HG02938 (cell line): ENCODE measurements at regions not wholly inside any gene's neighbourhood (a gene's known extent, or its start where the extent isn't known, plus 50 kb on each side); places are given as distances from the start of the nearest gene placed in this dataset.
"Not testable (repeated sequence)": the region's sequence is repeated elsewhere in the genome, so short reads cannot be mapped to it uniquely, and the experiment has no call there.

Experiments used
- ATAC-seq: cut with Tn5 transposase; IDR thresholded peaks from one replicate; pipeline ENCODE4 v1.9.1; 2021; ENCODE audit warnings: mild to moderate bottlenecking, moderate library complexity; ENCODE audit not compliant: unreplicated experiment

DNA sequence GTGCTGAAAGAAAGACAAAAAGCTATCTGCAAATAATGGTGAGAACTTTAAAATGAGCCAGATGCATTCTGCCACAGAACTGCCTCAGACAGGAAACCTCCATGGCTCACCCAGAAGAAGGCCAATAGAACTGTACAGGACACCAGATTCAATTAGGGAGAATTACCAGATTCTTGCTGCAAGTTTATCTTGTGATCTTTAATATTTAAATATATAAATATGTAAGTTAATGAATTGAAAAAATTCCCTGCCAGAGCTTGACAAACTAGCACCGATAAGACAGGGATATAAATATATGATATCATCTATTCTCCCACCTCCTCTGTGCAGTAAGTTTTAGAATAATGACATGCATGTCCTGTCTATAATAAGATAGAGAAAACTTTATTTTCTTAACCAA, 252.8 kb downstream of the PLK2 start:
- ATAC-seq = no peak

DNA sequence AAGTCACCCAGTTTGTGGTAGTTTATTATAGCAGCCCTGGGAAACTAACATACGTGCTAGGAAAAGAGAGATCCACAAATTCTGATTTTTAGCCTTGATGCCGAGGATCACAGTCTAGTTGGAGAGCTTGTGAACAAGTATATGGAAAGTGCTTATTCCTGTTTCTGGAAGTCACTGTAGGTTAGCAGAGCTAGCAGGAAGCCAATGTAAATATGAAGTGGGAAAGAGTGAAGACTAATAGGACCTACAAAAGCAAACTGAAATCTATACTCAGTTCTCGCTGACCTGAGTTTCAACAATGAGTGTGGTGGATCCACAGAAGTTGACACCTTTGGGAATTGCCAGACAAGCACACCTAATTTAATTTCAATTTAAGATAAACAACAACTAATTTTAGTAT, 254.9 kb downstream of the PLK2 start:
- no peak for ATAC-seq

DNA sequence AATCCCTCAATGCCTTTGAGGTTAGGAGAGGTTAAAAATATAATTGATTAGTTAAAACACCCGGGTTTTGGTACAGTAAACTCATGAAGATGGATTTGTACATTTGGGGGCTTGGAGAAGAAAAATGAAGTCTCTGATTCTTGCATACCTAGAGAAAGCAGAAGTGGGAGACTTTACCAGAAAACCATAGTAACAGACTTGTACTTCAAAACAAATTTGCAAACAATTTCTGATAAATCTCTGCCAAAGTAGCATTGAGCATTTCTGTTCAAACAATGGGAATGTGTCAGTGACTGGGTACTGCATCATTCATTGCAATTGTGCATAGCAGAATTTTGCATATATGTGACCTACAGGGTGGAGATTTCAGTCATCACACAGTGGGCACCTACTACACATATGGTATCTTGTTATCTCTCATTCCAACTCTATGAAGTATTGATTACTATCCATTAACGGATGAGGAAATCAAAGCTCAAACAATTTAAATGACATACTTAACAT, 256.9 kb downstream of the PLK2 start:
- ATAC-seq = no peak

DNA sequence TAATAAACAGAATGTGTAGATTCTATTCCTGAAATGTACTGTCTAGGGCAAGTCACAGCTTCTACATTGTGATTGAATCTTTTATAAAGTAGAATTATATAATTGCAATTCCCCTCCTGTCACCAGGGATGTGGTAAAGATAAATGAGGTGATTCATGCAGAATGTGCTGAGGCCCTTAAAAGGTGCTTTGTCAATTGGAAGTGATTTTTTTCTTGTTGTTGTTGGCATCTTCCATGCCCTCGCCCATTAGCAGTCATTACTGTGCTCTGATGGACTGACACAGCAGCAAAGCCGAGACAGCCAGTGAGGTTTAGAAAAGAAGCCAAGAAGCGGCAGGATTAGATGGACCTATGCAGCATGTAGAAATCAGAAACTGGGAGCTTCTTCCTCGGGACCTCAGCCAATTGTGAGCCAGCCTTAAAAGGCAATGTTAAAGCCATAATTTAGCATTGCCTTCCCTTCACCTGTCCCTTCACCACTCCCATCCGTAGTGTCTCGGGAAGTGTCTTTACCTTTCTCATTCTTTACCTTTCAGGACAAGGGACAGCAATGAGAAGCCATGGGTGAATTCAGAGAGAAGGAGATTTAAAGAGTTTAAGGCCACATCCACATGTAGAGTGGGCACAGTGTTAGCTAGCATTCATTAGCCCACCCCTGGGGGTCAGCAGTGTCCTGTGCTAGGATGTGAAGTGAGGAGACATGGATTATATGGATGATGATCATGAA, 257.8 kb downstream of the PLK2 start:
- no peak for ATAC-seq

DNA sequence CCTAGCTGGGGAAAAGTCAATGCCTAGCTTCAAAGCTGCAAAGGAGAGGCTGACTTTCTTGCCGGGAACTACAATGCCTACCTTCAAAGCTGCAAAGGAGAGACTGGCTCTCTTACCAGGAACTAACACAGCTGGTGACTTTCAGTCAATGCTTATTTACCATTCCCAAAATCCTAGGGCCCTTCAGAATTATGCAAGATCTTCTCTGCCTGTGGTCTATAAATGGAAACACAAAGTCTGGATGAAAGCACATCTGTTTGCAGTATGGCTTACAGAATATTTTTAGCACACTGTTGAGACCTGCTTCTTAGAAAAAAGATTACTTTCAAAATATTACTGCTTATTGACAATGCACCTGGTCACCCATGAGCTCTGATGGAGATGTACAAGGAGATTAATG, 259.4 kb downstream of the PLK2 start:
- no peak for ATAC-seq

DNA sequence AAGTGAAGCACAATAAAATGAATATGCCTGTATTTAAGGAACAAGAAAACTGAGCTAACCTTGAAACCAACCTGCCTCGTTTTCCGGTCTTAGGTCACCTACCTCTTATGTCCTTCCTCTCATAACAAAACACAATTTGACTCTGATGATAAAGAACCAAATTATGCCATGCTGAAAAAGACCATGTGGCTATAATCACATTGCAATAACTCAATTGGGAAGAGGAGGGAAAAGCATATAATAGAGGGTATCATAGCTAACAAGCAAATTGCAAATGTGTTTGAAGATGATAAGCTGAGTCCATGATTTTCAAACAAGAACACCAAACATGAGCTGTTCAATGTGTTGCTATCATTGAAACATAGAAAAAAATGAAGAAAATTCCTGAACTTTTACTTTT, 260.8 kb downstream of the PLK2 start:
- ATAC-seq = no peak

DNA sequence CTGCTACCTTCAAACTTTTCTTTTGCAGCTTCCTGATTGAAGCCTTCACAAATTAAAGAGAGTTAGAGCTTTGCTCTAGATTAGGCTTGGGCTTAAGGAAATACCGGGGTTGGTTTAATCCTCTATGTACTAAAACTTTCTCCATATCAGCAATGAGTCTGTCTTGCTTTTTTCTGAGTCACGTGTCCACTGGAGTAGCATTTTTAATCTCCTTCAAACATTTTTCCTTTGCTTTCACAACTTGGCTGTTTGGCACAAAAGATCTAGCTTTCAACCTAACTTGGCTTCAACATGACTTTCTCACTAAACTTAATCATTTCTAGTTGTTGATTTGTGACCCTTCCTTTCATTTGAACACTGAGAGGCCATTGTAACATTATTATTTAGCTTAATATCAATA, 261.6 kb downstream of the PLK2 start:
- no peak for ATAC-seq

DNA sequence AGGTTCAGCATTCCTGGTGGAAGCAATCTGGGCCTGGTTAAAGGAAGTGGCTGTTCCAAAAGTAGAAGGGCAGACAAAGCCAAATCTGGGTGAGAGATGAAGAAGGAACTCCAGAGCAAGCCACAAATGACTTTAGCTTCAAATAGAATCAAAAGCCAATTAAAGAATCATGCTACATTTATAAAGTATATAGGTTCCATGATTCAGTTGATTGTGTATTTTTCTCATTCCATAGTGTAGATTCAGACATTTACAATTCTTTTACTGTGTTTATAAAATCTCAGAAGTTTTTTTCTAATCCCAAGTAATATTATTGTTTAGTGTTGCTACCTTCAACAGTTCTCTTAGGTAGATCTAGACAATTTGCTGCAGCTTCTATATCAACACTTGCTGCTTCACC, 262.0 kb downstream of the PLK2 start:
- ATAC-seq = no peak

DNA sequence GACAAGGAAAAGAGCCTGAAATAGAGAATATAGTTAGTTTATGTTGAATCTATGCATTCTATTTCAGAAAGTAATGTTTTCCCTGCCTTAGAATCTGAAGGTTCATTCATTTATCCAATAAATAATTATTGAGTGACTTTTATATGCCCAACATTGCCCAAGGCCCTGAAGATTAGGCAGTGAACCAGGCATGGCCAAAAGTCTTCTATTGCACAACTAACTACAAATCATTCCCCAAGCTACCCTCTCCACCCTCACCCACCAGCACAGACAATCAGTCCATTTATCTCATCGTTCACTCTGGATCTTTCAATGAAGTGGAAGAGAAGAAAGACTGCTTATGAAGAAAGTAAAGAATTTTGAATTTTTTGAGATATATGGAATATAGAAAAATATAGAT, 268.4 kb downstream of the PLK2 start:
- no peak for ATAC-seq

DNA sequence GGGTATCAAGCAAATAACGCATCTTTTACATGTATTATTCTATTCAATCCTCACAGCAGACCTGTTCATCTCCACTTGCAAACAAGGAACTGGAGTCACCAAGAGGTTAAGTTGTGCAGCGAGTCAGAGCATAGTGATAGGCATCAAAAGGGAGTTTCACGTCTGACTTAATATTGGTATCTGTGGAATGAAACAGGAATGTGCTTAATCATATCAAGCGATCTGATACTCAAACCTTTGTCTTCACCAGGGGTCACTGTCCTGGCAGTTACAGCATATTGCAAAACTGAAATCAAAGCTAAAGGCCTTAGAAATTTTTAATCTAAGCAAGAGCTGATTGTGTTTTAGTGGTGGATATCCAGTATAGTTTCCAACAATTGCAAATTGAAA, 271.6 kb downstream of the PLK2 start:
- no peak for ATAC-seq

DNA sequence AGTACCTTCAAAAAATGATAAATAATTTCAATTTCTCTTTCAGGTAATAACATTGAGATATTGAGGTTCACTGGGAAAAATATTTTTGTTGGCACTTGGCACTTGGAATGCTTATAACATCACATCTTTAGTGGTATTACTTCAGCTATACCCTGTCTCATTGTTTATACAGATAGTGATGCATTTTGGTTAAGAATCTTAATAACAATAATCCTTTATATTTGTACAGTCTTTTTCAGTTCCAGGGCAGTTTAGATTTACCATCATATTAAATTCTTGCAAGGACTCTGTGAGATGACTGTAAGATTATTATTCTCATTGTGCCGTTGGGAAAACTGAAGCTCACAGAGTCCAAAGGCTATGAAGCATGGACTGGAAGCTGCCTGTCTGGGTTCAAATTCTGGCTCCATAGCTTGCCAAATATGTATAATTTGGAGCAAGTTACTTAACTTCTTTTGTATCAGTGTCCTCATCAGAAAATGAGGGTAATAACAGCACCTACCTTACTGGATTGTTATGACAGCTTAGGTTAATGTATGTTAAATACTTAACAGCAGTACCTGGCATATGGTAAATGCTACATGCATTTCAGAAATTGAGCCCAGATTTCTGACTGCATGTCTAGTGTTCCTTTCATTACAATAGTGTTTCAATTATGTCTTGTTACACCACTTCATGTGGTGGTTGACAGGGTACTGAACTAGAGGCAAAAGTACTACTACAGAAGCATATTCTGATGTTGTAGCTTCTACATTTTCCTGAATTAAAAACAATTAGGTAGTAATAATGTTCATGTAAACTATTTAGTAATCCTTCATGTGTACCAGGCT, 272.2 kb downstream of the PLK2 start:
- no peak for ATAC-seq

DNA sequence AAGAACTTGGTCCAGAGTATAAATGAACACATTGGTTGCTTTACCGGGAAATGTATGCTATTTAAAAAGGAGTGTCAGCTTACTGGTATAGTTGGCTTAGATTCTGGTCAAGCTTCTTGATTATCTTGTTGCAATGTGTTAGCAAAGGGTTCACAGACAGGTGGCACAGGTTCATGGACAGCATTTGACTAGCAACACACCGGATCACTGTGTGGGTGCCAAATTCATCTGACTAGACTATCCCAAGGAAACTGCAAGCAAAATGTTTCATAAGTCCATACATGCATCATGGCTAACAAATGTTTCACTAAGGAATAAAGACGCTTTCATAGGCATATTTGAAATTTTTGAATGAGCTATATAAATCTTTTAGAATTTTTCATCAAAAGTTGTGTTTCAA, 274.1 kb downstream of the PLK2 start:
- no peak for ATAC-seq

DNA sequence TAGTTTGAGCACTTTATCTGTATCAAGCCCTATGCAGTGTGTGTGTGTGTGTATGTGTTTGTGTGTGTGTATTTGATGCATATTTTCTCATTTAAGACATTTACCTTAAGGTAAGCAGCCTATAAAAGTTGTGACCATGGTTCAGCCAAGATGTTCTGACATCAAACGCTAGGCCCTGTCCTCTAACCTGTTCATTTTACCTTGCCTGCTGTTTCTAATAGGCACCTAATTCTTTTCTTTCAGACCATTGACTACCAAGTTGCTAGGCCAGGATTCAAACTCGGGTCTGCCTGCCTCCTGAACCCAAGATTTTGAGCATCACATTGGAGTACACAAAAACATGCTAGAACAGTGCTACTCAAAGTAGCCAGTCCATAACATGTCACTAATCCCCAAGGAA, 274.5 kb downstream of the PLK2 start:
- no peak for ATAC-seq

DNA sequence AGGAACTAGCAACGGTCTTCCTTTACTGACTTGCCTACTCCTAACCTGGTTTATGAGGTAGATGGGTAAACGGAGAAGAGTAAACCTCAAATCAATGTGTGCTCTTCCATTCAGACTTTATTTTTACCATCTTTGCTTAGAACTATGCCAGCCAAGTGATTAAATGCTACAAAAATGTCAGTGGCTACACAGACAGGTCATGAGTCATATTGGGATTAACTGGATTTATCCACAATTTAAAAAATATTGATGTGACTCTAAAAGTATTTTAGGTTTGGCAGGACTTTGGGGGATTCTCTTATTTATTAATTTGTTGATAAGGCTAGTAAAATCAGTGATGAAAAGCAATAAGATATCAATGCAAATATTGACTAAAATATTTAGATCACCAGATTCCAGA, 275.0 kb downstream of the PLK2 start:
- no peak for ATAC-seq

DNA sequence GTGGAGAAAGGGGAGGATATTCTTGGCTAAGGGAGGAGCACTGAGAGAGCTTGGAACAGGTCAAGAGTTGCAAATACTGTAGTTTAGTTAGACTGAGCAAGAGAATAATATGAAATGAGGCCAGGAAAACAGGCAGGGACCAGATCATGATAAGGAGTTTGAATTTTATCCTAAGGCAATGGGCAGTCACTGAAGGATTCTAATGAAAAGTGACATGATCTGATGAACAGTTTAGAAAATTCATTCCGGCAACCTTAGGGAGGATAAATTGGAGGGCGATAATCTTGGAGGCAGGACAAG, 276.1 kb downstream of the PLK2 start:
- ATAC-seq = no peak

DNA sequence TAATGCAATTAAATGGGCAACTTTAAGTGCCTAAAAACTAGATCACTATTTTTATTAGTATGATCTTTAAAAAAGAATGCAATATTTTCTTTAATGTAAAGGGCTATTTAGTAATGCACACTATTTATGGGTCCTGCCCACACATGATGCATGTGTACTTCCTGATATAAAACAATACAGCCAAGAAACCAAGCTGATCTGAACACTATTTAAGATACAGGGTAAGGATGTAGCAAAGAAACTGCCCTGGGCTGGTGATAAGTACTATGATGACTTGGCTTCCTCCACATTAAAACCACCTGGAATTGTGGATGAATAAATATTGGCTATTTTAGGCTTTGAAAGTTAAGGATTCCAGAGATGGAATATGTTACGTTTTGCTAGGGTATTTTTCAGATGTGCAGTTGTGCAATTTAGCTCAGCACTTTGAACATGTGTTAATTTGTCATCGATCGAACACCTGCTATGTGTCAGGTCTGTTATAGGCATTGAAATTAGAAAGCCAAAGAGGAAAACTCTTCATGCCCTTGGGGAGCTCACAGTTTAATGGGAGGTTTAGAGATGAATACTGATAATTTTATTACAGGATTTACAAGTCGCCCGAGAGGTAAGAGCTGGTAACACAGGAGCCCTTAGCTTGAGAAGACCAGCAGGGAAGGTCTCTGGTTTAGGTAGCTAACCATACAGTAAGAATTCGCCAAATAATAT, 276.7 kb downstream of the PLK2 start:
- ATAC-seq = no peak

DNA sequence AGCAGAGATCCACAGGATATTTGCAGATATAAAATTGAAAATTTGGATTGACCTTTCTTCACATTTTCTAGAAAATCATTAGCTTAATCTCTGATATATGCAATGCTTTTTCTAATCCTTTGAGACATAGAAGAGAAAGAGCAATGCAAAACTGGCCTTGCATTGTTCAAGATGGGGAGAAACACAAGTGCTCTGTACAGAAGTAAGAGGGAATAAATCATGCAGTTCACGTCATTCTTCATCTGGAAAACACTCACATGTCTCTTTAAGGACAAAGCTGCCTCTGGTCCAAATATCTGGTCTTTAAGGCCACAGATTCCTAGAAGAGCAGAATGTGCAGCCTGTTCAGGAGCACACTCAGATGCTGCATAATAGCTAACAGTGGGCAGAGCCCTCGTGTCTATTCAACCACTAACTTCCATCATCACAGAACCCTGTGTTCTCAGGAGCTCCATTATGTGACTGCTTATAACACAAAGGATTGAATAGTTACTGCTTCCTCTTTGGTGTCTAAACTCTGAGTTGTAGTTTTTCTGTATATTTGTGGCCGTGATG, 277.5 kb downstream of the PLK2 start:
- ATAC-seq = no peak

DNA sequence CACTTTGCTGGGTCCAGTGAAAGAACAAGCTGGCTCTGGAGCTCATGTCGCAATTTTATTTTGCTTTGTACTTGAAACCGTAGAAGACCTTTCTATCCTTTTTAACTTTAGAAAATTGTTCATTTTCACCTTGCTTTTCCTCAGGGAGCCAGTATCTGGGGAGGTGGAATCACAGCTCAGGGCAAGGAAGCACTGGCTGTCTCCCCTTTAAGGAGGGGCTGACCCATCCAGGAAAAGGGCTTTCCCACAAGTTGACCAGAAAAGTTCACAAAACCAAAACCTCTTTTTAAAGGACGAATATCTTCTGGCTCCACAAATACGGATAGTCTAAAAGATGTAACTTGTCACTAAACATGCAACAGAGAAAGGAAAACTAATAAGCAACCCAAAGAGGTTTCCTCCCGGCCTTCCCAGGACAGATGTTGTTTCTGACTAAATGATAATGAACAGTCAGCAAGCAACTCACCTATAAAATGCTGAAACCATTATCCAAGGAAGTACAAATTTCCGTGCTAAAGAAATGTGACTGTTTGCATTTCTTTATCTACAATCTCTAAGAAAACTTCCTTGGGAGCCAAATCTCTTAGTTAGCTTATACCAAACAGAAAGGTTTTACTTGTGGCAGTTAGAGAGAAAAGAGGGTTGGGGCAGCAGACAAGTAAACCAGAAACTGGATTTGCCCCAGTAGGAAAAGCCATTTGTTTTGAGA, 278.2 kb downstream of the PLK2 start:
- no peak for ATAC-seq

DNA sequence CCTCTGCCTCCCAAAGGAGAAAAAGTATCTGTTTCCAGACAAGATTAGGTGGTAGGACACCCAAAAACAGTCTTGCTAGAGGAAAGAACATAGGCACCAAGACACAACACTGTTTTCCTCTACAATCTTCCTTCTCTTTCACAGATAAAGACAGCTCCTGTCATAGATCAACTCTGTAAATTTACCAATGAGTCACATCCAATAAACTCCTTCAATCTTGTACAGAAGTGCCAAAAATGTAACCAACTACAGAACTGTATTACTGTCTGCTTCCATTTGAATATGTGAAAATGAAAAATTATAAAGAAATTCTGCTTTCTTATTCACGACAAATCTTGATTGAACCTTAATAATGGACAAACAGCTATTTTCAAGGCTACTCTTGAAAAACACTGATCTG, 286.9 kb downstream of the PLK2 start:
- no peak for ATAC-seq

DNA sequence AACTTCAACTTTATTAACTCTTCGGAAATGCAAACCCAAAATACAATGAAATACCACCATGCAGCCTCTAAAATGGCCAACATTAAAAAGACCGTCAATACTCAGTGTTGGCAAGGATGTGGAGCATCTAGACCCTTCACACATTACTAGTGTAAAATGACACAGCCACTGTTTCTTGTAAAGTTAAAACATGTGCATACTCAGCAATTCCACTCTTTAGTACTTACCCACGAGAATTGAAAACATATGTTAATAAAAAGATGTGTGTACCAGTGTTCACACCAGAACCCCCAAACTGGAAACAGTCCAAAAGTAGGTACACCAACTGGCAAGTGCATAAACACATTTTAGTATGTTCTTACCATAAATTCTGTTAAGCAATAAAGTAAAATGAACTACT, 294.7 kb downstream of the PLK2 start:
- ATAC-seq = no peak

DNA sequence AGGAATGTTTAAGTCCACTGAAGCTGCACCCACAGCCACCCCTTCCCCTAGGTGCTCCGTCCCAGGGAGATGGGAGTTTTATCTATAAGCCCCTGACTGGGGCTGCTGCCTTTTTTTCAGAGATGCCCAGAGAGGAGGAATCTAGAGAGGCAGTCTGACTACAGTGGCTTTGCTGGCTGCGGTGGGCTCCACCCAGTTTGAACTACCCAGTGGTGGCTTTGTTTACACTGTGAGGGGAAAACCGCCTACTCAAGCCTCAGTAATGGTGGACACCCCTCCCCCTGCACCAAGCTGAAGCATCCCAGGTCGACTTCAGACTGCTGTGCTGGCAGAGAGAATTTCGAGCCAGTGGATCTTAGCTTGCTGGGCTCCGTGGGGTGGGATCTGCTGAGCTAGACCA, 298.0 kb downstream of the PLK2 start:
- ATAC-seq = not testable (repeated sequence)
